HCT116 (cell line): ENCODE measurements at regions not wholly inside any gene's neighbourhood (a gene's known extent, or its start where the extent isn't known, plus 50 kb on each side); places are given as distances from the start of the nearest gene placed in this dataset.
A peak's percentile ranks its signal among the peaks of the same experiment; 100 is the strongest.

ENCODE experiments used
- ATAC-seq: fragments of 200-7000 bp; cut with Tn5 transposase; 2 replicates; pipeline ENCODE4 v1.9.1; 2020; ENCODE audit warnings: mild to moderate bottlenecking, moderate library complexity
- BruUV-seq: library from RNA; stranded (reverse); fragments of 400-500 nt; replicated peaks from 2 replicates; lab custom pipeline; 2021; lab: Mats Ljungman, UMichigan
- CTCF ChIA-PET: fragments of 300-600 bp; sonication (Branson Sonifier 250); formaldehyde crosslinking; loops from one replicate; lab custom pipeline; 2021; ENCODE audit warnings: antibody characterized with exemption; lab: Charles Lee
- POLR2A ChIA-PET: fragments of 300-600, 350-600 bp; sonication (Branson Sonifier 250); formaldehyde crosslinking; loops from one replicate; lab custom pipeline; 2021; ENCODE audit warnings: antibody characterized with exemption; lab: Charles Lee
- RAD21 ChIA-PET, 2 experiments: fragments of 300-600 bp; sonication (Branson Sonifier 250); formaldehyde crosslinking; loops; one replicate each; lab custom pipeline; 2023; ENCODE audit warnings: low total read pairs in 2 of 2; ENCODE audit not compliant: uncharacterized antibody in 2 of 2, unreplicated experiment in 2 of 2, low non-redundant PET in 1 of 2; lab: Charles Lee
- DNase-seq: peaks from one replicate; pipeline ENCODE4 v3.0.0-alpha.2; 2010; ENCODE audit warnings: low read depth, low spot score
- H2AFZ ChIP-seq: fragments of 200-600 bp; shearing (Covaris generic), sonication (generic); 2 replicates; pipeline ENCODE4 v1.6.1; 2017; ENCODE audit warnings: low read depth, mixed run types, mixed read lengths, antibody characterized with exemption, low read length; ENCODE audit not compliant: poor library complexity, severe bottlenecking
- H3K27ac ChIP-seq: 2 replicates; pipeline ENCODE4 v1.5.1; 2012; ENCODE audit warnings: low read depth, low read length
- H3K27me3 ChIP-seq: fragments of 200-600 bp; sonication (generic); 2 replicates; pipeline ENCODE4 v1.6.1; 2016; ENCODE audit warnings: mixed run types, low read length, mixed read lengths; ENCODE audit not compliant: insufficient read depth
- H3K36me3 ChIP-seq, 2 experiments: fragments of 200-500 bp in 1 of 2; fragments of 200-600 bp in 1 of 2; sonication (Bioruptor generic) in 1 of 2; sonication (generic) in 1 of 2; 2 replicates each; pipeline versions ENCODE4 v1.5.1 to v1.6.1; 2014 to 2016; ENCODE audit warnings: low read length in 2 of 2, inconsistent platforms in 1 of 2, mixed read lengths in 1 of 2, mixed run types in 1 of 2; ENCODE audit not compliant: insufficient read depth in 2 of 2, control insufficient read depth in 1 of 2
- H3K4me1 ChIP-seq, 2 experiments: fragments of 200-600 bp in 1 of 2; sonication (generic) in 1 of 2; 2 replicates each; pipeline versions ENCODE4 v1.5.1 to v1.6.1; 2012 to 2017; ENCODE audit warnings: low read length in 2 of 2, inconsistent platforms in 1 of 2, mild to moderate bottlenecking in 1 of 2, mixed read lengths in 1 of 2, mixed run types in 1 of 2, moderate library complexity in 1 of 2; ENCODE audit not compliant: insufficient read depth in 2 of 2, control insufficient read depth in 1 of 2
- H3K4me2 ChIP-seq: fragments of 200-600 bp; sonication (generic); 2 replicates; pipeline ENCODE4 v1.6.1; 2017; ENCODE audit warnings: mixed run types, low read length, mixed read lengths
- H3K4me3 ChIP-seq, 2 experiments: fragments of 200-600 bp in 1 of 2; sonication (generic) in 1 of 2; replicated peaks in 1 of 2; 2 replicates each; pipeline ENCODE4 v1.5.1; 2011 to 2016; ENCODE audit warnings: low read length in 2 of 2, control low read depth in 1 of 2, low read depth in 1 of 2, mild to moderate bottlenecking in 1 of 2, mixed read lengths in 1 of 2, mixed run types in 1 of 2
- H3K79me2 ChIP-seq: fragments of 200-600 bp; sonication (generic); 2 replicates; pipeline ENCODE4 v1.6.1; 2017; ENCODE audit warnings: mild to moderate bottlenecking, mixed run types, low read length, moderate library complexity, mixed read lengths; ENCODE audit not compliant: insufficient read depth
- H3K9ac ChIP-seq: fragments of 200-600 bp; sonication (generic); 2 replicates; pipeline ENCODE4 v1.6.1; 2016; ENCODE audit warnings: low read length, mixed read lengths
- H3K9me2 ChIP-seq: fragments of 200-600 bp; sonication (generic), shearing (Covaris generic); 2 replicates; pipeline ENCODE4 v1.6.1; 2017; ENCODE audit warnings: mixed run types, mild to moderate bottlenecking, moderate library complexity; ENCODE audit not compliant: insufficient read depth
- H3K9me3 ChIP-seq, 2 experiments: fragments of 200-500 bp in 1 of 2; fragments of 200-600 bp in 1 of 2; sonication (Bioruptor generic) in 1 of 2; sonication (generic) in 1 of 2; 2 replicates each; pipeline ENCODE4 v1.6.1; 2014 to 2017; ENCODE audit warnings: low read length in 2 of 2, mixed read lengths in 2 of 2, inconsistent platforms in 1 of 2, low read depth in 1 of 2, mild to moderate bottlenecking in 1 of 2, mixed run types in 1 of 2, moderate library complexity in 1 of 2; ENCODE audit not compliant: control insufficient read depth in 1 of 2, insufficient read depth in 1 of 2
- H4K20me1 ChIP-seq: fragments of 200-600 bp; sonication (generic), shearing (Covaris generic); 2 replicates; pipeline ENCODE4 v1.6.1; 2017; ENCODE audit warnings: mixed run types, mild to moderate bottlenecking, moderate library complexity; ENCODE audit not compliant: insufficient read depth
- ATF3 ChIP-seq: IDR thresholded peaks from 2 replicates; pipeline ENCODE4 v1.6.1; 2012
- CEBPB ChIP-seq: IDR thresholded peaks from 2 replicates; pipeline ENCODE4 v1.6.1; 2012; ENCODE audit warnings: low read depth
- CTCF ChIP-seq, 3 experiments: fragments of 200-600 bp in 1 of 3; sonication (generic) in 1 of 3; IDR thresholded peaks in 2 of 3; conservative IDR thresholded peaks in 1 of 3; 2 replicates each; pipeline ENCODE4 v1.5.1; 2012 to 2017; ENCODE audit warnings: low read depth in 2 of 3, low read length in 2 of 3, antibody characterized with exemption in 1 of 3, borderline replicate concordance in 1 of 3, control low read depth in 1 of 3, mild to moderate bottlenecking in 1 of 3, mixed read lengths in 1 of 3, mixed run types in 1 of 3, moderate library complexity in 1 of 3; ENCODE audit not compliant: insufficient read depth in 1 of 3
- EZH2 ChIP-seq: fragments of 200-600 bp; sonication (generic); IDR thresholded peaks from 2 replicates; pipeline ENCODE4 v1.6.1; 2017; ENCODE audit warnings: antibody characterized with exemption, mixed run types
- JUND ChIP-seq: IDR thresholded peaks from 2 replicates; pipeline ENCODE4 v1.6.1; 2012
- POLR2AphosphoS5 ChIP-seq: IDR thresholded peaks from 2 replicates; pipeline ENCODE4 v1.6.1; 2011; ENCODE audit warnings: mild to moderate bottlenecking, low read depth, low read length, moderate library complexity
- SIN3A ChIP-seq: IDR thresholded peaks from 2 replicates; pipeline ENCODE4 v1.6.1; 2012; ENCODE audit warnings: low read depth
- SRF ChIP-seq: IDR thresholded peaks from 2 replicates; pipeline ENCODE4 v1.6.1; 2012; ENCODE audit warnings: low read depth
- TCF7L2 ChIP-seq: IDR thresholded peaks from 2 replicates; pipeline ENCODE4 v1.7.0; 2011; ENCODE audit warnings: borderline replicate concordance, inconsistent platforms; ENCODE audit not compliant: insufficient read depth, insufficient read length; ENCODE audit errors: extremely low read depth
- intact Hi-C: fragments of 100-400 bp; cut with micrococcal nuclease; formaldehyde crosslinking; loops from 2 replicates; pipeline ENCODE4 v1.10.0; 2022
- TF ChIP-seq, protein P1 (sequence below): IDR thresholded peaks from 2 replicates; pipeline ENCODE4 v1.6.1; 2012; ENCODE audit warnings: low read depth
- TF ChIP-seq, protein P2 (sequence below): IDR thresholded peaks from 2 replicates; pipeline ENCODE4 v1.6.1; 2011; ENCODE audit warnings: mild to moderate bottlenecking, low read length, moderate library complexity; ENCODE audit not compliant: insufficient replicate concordance; ENCODE audit errors: extremely low read depth

DNA sequence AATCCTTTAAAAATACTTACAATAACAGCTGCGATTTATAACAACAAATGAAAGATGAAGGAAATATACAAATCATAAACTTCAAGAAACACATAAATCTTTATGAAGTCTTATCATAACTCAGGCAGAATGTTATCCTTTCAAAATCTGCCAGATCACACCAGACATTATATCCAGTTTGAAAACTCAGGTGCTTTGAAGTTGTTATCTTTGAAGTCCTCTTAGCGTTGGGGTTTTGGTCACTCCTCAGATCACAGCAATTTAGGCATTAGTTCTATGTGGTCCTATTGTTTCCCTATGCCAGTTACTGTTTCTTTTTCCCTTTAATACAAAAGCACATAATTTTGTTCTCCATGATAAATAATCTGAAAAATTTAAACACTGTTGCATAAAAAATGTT lies 934.6 kb downstream of the EPHA3 start:
- no peaks in the 10 kb centered on the region for H4K20me1 ChIP-seq
- no peaks in the 10 kb centered on the region for H3K36me3 ChIP-seq
- H3K4me2 ChIP-seq = no peak overlapping the region
- no peak overlapping the region for H3K4me3 ChIP-seq
- ChIA-PET POLR2A (no interaction called here), CTCF (no interaction called here), RAD21 (no interaction called here)
- H3K79me2 ChIP-seq = no peaks in the 10 kb centered on the region
- H3K9me3 ChIP-seq = peaks cover 7 to 26% of the 10 kb centered on the region in 2 experiments; a peak in 2 of 4 replicates
- no TSS peak for BruUV-seq
- no peak overlapping the region for H3K27ac ChIP-seq
- H3K4me1 ChIP-seq = no peaks in the 10 kb centered on the region
- no peaks in the 10 kb centered on the region for H3K9me2 ChIP-seq
- intact Hi-C loops = no loop called here
- no peak for ATAC-seq
- no peak overlapping the region for H2AFZ ChIP-seq
- TF ChIP-seq TCF7L2 (peak; percentile 79), EZH2 (no peak)
- TF ChIP-seq, all 23 proteins: peak for 1
- no peak for DNase-seq
- Histone ChIP-seq H3K9ac (no peak overlapping the region), H3K27me3 (no peaks in the 10 kb centered on the region)

- no peaks in the 10 kb centered on the region for H3K79me2 ChIP-seq
- DNase-seq (no peak), ATAC-seq (no peak)
- ChIA-PET RAD21 (no interaction called here), POLR2A (no interaction called here), CTCF (no interaction called here)
- BruUV-seq = no TSS peak
- H3K36me3 ChIP-seq = no peaks in the 10 kb centered on the region
- no peaks in the 10 kb centered on the region for H3K27me3 ChIP-seq
- H3K4me2 ChIP-seq = no peak overlapping the region
- no peak overlapping the region for H3K9ac ChIP-seq
- H3K27ac ChIP-seq = no peak overlapping the region
- no peaks in the 10 kb centered on the region for H3K9me2 ChIP-seq
- H4K20me1 ChIP-seq = no peaks in the 10 kb centered on the region
- H2AFZ ChIP-seq = no peak overlapping the region
- H3K9me3 ChIP-seq = peaks cover 4 to 31% of the 10 kb centered on the region in 2 experiments; a peak in 2 of 4 replicates
- H3K4me3 ChIP-seq = no peak overlapping the region
- TF ChIP-seq, protein P1, sequence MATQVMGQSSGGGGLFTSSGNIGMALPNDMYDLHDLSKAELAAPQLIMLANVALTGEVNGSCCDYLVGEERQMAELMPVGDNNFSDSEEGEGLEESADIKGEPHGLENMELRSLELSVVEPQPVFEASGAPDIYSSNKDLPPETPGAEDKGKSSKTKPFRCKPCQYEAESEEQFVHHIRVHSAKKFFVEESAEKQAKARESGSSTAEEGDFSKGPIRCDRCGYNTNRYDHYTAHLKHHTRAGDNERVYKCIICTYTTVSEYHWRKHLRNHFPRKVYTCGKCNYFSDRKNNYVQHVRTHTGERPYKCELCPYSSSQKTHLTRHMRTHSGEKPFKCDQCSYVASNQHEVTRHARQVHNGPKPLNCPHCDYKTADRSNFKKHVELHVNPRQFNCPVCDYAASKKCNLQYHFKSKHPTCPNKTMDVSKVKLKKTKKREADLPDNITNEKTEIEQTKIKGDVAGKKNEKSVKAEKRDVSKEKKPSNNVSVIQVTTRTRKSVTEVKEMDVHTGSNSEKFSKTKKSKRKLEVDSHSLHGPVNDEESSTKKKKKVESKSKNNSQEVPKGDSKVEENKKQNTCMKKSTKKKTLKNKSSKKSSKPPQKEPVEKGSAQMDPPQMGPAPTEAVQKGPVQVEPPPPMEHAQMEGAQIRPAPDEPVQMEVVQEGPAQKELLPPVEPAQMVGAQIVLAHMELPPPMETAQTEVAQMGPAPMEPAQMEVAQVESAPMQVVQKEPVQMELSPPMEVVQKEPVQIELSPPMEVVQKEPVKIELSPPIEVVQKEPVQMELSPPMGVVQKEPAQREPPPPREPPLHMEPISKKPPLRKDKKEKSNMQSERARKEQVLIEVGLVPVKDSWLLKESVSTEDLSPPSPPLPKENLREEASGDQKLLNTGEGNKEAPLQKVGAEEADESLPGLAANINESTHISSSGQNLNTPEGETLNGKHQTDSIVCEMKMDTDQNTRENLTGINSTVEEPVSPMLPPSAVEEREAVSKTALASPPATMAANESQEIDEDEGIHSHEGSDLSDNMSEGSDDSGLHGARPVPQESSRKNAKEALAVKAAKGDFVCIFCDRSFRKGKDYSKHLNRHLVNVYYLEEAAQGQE = no peak
- TF ChIP-seq ATF3 (no peak), POLR2AphosphoS5 (no peak), CEBPB (no peak), SRF (no peak), JUND (no peak), CTCF (IDR thresholded peaks at IDR 0.05 in 2 of 3, conservative IDR thresholded peaks at IDR 0.05 in 1 of 3; ENCODE audit: borderline replicate concordance in 1 of 3, insufficient read depth in 1 of 3, low read depth in 2 of 3, low read length in 2 of 3) (no peak), SIN3A (no peak)
- TF ChIP-seq, protein P2, sequence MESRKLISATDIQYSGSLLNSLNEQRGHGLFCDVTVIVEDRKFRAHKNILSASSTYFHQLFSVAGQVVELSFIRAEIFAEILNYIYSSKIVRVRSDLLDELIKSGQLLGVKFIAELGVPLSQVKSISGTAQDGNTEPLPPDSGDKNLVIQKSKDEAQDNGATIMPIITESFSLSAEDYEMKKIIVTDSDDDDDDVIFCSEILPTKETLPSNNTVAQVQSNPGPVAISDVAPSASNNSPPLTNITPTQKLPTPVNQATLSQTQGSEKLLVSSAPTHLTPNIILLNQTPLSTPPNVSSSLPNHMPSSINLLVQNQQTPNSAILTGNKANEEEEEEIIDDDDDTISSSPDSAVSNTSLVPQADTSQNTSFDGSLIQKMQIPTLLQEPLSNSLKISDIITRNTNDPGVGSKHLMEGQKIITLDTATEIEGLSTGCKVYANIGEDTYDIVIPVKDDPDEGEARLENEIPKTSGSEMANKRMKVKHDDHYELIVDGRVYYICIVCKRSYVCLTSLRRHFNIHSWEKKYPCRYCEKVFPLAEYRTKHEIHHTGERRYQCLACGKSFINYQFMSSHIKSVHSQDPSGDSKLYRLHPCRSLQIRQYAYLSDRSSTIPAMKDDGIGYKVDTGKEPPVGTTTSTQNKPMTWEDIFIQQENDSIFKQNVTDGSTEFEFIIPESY = no peak
- intact Hi-C loops = no loop called here
- H3K4me1 ChIP-seq = no peaks in the 10 kb centered on the region
Observed at GRCh38 chr3:90043287-90043686, 935.9 kb downstream of the EPHA3 start.
